ENCODE measurements at regions not wholly inside any gene's neighbourhood (a gene's known extent, or its start where the extent isn't known, plus 50 kb on each side); places are given as distances from the start of the nearest gene placed in this dataset.

GRCh38 chr13:40220299-40220935, 446.0 kb downstream of the FOXO1 start:
- intact Hi-C loops (cut with DNase I): loop anchor here in 1 of 2 donors (10.0 kb wide), 1 partner anchor 146 kb away; no protein-coding TSS in a partner anchor
- Histone ChIP-seq H3K27me3 (ENCODE audit: insufficient read depth in 3 of 3, low read length in 2 of 3) (no peaks in the 10 kb centered on the region), H3K27ac (no peak overlapping the region), H3K4me1 (peaks cover 17% of the 10 kb centered on the region), H3K4me3 (no peak overlapping the region), H3K9me3 (no peaks in the 10 kb centered on the region), H3K36me3 (ENCODE audit: insufficient read depth in 1 of 2, low read depth in 1 of 2) (no peaks in the 10 kb centered on the region)
- TF ChIP-seq CTCF (IDR thresholded peaks at IDR 0.05): no peak
- WGBS, 3 donors: 88 to 95% (median 90%) methylated on average over 12 of the region's 12 CpGs
- ATAC-seq (peak in 2 of 4 donors; percentile 4 to 23), DNase-seq (no peak)

GRCh38 chr13:40221131-40221459, 445.3 kb downstream of the FOXO1 start:
- no peak for TF ChIP-seq CTCF (IDR thresholded peaks at IDR 0.05)
- intact Hi-C loops (cut with DNase I): loop anchor here in 1 of 2 donors (10.0 kb wide), 1 partner anchor 146 kb away; no protein-coding TSS in a partner anchor
- WGBS, 3 donors: 0 to 50% (median 5%) methylated on average over 1 of the region's 1 CpG
- peak; percentile 9 to 49 (median 36) for ATAC-seq
- no peak overlapping the region for H3K4me3 ChIP-seq
- H3K36me3 ChIP-seq (ENCODE audit: insufficient read depth in 1 of 2, low read depth in 1 of 2): no peaks in the 10 kb centered on the region
- no peak overlapping the region for H3K27ac ChIP-seq
- DNase-seq: no peak
- H3K27me3 ChIP-seq (ENCODE audit: insufficient read depth in 3 of 3, low read length in 2 of 3): no peaks in the 10 kb centered on the region
- H3K4me1 ChIP-seq: peaks cover 17% of the 10 kb centered on the region
- no peaks in the 10 kb centered on the region for H3K9me3 ChIP-seq

- H3K36me3 ChIP-seq (ENCODE audit: insufficient read depth in 1 of 2, low read depth in 1 of 2): no peaks in the 10 kb centered on the region
- H3K4me3 ChIP-seq: no peak overlapping the region
- intact Hi-C loops (cut with DNase I): loop anchor here in 1 of 2 donors (10.0 kb wide), 1 partner anchor 147 kb away; no protein-coding TSS in a partner anchor
- WGBS, 3 donors: 55 to 69% (median 57%) methylated on average over 10 of the region's 10 CpGs
- TF ChIP-seq CTCF (IDR thresholded peaks at IDR 0.05): no peak
- DNase-seq (no peak), ATAC-seq (peak; percentile 54 to 93 (median 92))
- no peak overlapping the region for H3K27ac ChIP-seq
- no peaks in the 10 kb centered on the region for H3K27me3 ChIP-seq (ENCODE audit: insufficient read depth in 3 of 3, low read length in 2 of 3)
- no peaks in the 10 kb centered on the region for H3K9me3 ChIP-seq
- H3K4me1 ChIP-seq: peaks cover 17% of the 10 kb centered on the region
Observed at GRCh38 chr13:40221460-40222201, 444.8 kb downstream of the FOXO1 start.

GRCh38 chr13:40223585-40223984, 442.9 kb downstream of the FOXO1 start:
- Histone ChIP-seq H3K27ac (no peak overlapping the region), H3K9me3 (no peaks in the 10 kb centered on the region), H3K36me3 (ENCODE audit: insufficient read depth in 1 of 2, low read depth in 1 of 2) (no peaks in the 10 kb centered on the region), H3K27me3 (ENCODE audit: insufficient read depth in 3 of 3, low read length in 2 of 3) (no peaks in the 10 kb centered on the region), H3K4me1 (peaks cover 17% of the 10 kb centered on the region), H3K4me3 (no peak overlapping the region)
- WGBS, 3 donors: 77 to 96% (median 96%) methylated on average over 3 of the region's 3 CpGs
- ATAC-seq: no peak
- no peak for DNase-seq
- no peak for TF ChIP-seq CTCF (IDR thresholded peaks at IDR 0.05)
- intact Hi-C loops (cut with DNase I): loop anchor here in 1 of 2 donors (10.0 kb wide), 1 partner anchor 149 kb away; no protein-coding TSS in a partner anchor
